ENCODE measurements at regions not wholly inside any gene's neighbourhood (a gene's known extent, or its start where the extent isn't known, plus 50 kb on each side); places are given as distances from the start of the nearest gene placed in this dataset.
A peak's percentile ranks its signal among the peaks of the same experiment; 100 is the strongest.
"Not testable (repeated sequence)": the region's sequence is repeated elsewhere in the genome, so short reads cannot be mapped to it uniquely, and the experiment has no call there.

GRCh38 chrX:113390531-113390930 lies 549.9 kb upstream of the AMOT start:
- intact Hi-C loops (cut with DNase I), result no loop called here
- Histone ChIP-seq H3K27ac (no peak overlapping the region), H3K4me3 (no peak overlapping the region), H3K27me3 (no peaks in the 10 kb centered on the region), H3K9me3 (no peaks in the 10 kb centered on the region), H3K4me1 (no peaks in the 10 kb centered on the region), H3K36me3 (replicated peaks in 1 of 2; ENCODE audit: insufficient read depth in 1 of 2, low read depth in 2 of 2) (no peaks in the 10 kb centered on the region)
- ATAC-seq, result no peak
- 56 to 83% methylated on average over 1 to 3 of the region's 3 CpGs for WGBS, 2 donors
- DNase-seq, result no peak
- TF ChIP-seq POLR2A (IDR thresholded peaks at IDR 0.05) (no peak), CTCF (IDR thresholded peaks at IDR 0.05) (no peak)

GRCh38 chrX:113389846-113390245 lies 549.2 kb upstream of the AMOT start:
- no peak for DNase-seq
- no peaks in the 10 kb centered on the region for H3K9me3 ChIP-seq

GRCh38 chrX:113384628-113385027 lies 544.0 kb upstream of the AMOT start:
- Histone ChIP-seq H3K27ac (no peak overlapping the region), H3K4me3 (no peak overlapping the region), H3K27me3 (no peaks in the 10 kb centered on the region), H3K36me3 (replicated peaks in 1 of 2; ENCODE audit: insufficient read depth in 1 of 2, low read depth in 2 of 2) (no peaks in the 10 kb centered on the region), H3K4me1 (no peaks in the 10 kb centered on the region), H3K9me3 (no peaks in the 10 kb centered on the region)
- no peak for TF ChIP-seq POLR2A (IDR thresholded peaks at IDR 0.05)
- TF ChIP-seq CTCF (IDR thresholded peaks at IDR 0.05), result no peak
- DNase-seq (peak in 1 of 4 donors; percentile 3), ATAC-seq (no peak)
- 4 to 40% methylated on average over 2 to 3 of the region's 3 CpGs for WGBS, 2 donors
- intact Hi-C loops (cut with DNase I), result no loop called here

More at GRCh38 chrX:113389846-113390245, 549.2 kb upstream of the AMOT start:
- H3K4me1 ChIP-seq, result no peaks in the 10 kb centered on the region
- no peak overlapping the region for H3K4me3 ChIP-seq
- ATAC-seq, result no peak
- 72 to 85% methylated on average over 2 of the region's 2 CpGs for WGBS, 2 donors
- H3K27me3 ChIP-seq, result no peaks in the 10 kb centered on the region
- H3K27ac ChIP-seq, result no peak overlapping the region
- no peak for TF ChIP-seq POLR2A (IDR thresholded peaks at IDR 0.05)
- intact Hi-C loops (cut with DNase I), result no loop called here
- no peaks in the 10 kb centered on the region for H3K36me3 ChIP-seq (replicated peaks in 1 of 2; ENCODE audit: insufficient read depth in 1 of 2, low read depth in 2 of 2)

GRCh38 chrX:113373421-113373820 lies 532.8 kb upstream of the AMOT start:
- H3K36me3 ChIP-seq (replicated peaks in 1 of 2; ENCODE audit: insufficient read depth in 1 of 2, low read depth in 2 of 2); H3K4me1 ChIP-seq; ATAC-seq; H3K27me3 ChIP-seq; intact Hi-C loops (cut with DNase I); H3K9me3 ChIP-seq; DNase-seq; H3K27ac ChIP-seq; H3K4me3 ChIP-seq: not testable (repeated sequence)
- 61 to 87% methylated on average over 3 of the region's 3 CpGs for WGBS, 2 donors

DNA sequence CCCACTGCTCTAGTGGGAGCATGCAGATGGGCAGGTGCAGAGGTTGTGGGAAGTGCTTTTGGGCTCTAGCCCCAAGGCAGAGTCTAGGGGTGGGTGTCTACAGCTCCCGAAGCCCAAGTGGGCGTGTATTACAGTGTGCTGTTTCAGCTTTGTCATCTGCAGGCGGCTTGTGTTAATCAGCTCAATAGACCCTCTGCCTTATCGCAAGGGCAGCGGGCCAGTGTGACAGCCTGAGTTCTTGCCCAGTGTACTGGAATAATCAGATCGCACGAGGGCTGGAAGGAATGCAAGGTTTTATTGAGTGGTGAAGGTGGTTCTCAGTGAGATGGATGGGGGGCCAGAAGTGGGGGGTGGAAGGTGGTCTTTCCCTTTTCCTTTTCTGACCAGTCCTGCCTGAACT lies 529.4 kb upstream of the AMOT start:
- DNase-seq, result no peak
- no peak for ATAC-seq
- Histone ChIP-seq H3K27ac (no peak overlapping the region), H3K9me3 (no peaks in the 10 kb centered on the region), H3K4me3 (no peak overlapping the region), H3K4me1 (no peaks in the 10 kb centered on the region), H3K36me3 (replicated peaks in 1 of 2; ENCODE audit: insufficient read depth in 1 of 2, low read depth in 2 of 2) (no peaks in the 10 kb centered on the region), H3K27me3 (no peaks in the 10 kb centered on the region)
- intact Hi-C loops (cut with DNase I), result no loop called here
- TF ChIP-seq CTCF (IDR thresholded peaks at IDR 0.05) (no peak), POLR2A (IDR thresholded peaks at IDR 0.05) (no peak)
- whole genome bisulfite sequencing, 2 donors, result 30 to 63% methylated on average over 3 to 7 of the region's 7 CpGs

DNA sequence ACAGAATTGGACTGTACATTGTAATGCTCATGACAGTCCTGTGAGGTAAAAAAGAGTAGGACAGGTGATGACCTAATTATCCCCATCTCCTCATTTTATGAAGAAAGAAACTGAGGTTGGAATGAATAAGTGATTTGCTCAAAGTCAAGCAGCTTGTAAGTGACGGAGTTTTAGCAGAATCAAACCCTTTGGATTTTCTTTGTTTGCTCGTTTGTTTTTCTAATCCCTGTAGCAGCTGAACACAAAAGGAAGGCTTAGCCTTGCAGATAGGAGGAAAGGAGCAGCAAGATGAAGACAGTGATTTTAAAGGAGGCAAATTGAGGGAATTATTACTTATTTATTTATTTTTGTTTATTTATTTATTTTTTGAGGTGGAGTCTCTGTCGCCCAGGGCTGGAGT lies 528.4 kb upstream of the AMOT start:
- H3K9me3 ChIP-seq, result no peaks in the 10 kb centered on the region
- H3K27ac ChIP-seq, result no peak overlapping the region
- no peaks in the 10 kb centered on the region for H3K36me3 ChIP-seq (replicated peaks in 1 of 2; ENCODE audit: insufficient read depth in 1 of 2, low read depth in 2 of 2)
- 59 to 77% methylated on average over 3 of the region's 3 CpGs for WGBS, 2 donors
- no peaks in the 10 kb centered on the region for H3K4me1 ChIP-seq
- H3K27me3 ChIP-seq, result no peaks in the 10 kb centered on the region
- ATAC-seq, result no peak
- no peak for DNase-seq
- intact Hi-C loops (cut with DNase I), result no loop called here
- TF ChIP-seq CTCF (IDR thresholded peaks at IDR 0.05), result no peak
- no peak for TF ChIP-seq POLR2A (IDR thresholded peaks at IDR 0.05)
- no peak overlapping the region for H3K4me3 ChIP-seq
